GM21447 (cell line): ENCODE measurements at regions not wholly inside any gene's neighbourhood (a gene's known extent, or its start where the extent isn't known, plus 50 kb on each side); places are given as distances from the start of the nearest gene placed in this dataset.
A peak's percentile ranks its signal among the peaks of the same experiment; 100 is the strongest.

ENCODE experiments used
- ATAC-seq: cut with Tn5 transposase; IDR thresholded peaks from one replicate; pipeline ENCODE4 v1.9.1; 2021; ENCODE audit not compliant: unreplicated experiment

DNA sequence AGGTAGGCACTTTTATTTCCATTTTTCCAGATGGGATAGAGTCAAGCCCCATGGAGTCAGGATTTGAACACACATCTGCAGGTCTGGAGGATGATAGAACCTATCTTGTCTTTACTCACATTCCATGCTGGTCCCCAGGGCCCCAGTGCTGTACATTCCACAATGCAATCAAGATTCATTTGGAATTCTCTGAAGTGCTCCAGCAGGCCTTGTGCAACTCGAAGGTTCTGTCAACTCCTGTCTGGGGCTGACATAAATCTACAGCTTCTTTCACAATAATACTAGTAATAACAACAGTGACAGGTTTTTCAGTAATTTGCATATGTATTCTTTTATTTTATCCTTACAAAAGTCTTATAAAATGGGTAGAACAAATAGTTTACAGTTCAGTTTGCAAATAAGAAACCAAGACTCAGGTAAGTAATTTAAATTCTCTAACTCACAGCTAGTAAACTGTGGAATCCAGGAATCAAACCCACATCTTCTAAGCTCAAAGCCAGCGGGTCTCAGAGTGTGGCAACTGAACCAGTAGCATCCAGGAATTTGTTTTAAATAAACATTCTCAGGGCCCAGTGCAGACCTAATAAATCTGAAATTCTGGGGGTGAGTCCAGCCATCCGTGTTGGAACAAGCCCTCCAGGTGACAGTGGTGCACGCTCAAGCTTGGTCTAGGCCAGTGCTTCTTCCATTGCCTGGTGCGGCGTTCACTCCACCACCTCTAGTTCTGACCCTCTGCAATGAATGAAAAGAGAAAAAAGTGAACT, 137.0 kb upstream of the TNFAIP3 start:
- no peak for ATAC-seq

DNA sequence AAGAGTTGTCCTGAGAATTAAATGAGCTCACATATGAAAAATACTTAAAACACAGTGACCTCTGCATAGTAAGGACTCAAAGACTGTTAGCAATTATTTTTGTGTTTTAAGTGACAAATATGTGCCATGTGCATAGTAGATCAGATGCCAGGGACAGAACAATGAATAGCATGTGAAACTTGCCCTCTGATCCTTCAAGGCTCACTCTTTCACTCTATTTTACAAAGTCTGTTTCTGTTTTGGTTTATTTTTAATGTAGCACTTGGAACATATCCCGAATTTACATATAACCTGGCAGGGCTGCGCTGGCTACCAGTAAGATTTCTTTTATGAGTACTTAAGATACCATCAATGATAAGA, 135.5 kb upstream of the TNFAIP3 start:
- ATAC-seq: no peak

DNA sequence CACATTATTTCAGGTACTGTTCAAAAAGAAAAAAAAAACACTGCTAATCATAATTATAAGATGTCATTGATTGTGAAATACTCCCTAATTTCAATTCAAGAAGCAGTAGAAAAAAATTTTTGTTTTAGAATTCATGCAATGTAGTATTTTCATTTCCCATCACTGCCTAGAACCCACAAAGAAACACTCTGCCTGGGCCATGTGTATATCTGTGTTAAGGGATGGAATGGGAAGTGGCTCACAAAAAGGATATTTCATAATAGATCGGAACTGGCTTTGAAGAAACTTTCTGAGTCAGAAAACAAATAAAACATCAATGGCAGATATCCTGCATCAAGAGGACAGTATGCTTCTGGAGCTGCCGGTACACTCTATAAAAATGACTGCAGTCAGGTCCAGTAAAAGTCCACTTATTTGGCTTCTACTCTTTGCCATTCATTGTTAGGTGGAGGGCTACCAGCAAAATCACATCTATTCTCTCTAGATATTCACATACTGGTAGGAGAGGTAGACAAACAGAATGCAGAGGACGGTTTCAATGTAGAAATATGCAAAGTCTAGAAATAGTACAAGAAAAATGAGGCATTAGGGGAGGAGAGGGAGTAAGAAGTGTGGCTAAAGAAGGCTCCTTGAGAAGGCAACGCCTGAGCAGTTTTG, 135.0 kb upstream of the TNFAIP3 start:
- no peak for ATAC-seq

DNA sequence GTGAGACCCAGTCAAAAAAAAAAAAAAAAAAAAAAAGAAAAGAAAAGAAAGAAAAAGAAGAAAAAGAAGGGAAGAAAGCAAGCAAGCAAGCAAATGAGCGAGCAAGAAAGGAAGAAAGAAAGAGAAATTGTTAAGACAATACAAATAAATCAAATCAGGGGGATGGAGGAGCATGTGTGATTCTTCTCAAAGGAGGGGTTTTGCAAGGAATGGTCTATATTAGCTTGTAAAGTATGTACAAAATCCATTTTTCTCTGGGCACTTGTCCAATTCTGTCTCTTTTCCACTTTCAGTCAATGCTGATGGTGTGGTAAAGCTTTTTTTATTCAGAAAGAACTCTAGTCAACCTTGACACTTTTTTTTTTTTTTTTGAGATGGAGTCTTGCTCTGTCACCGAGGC, 133.7 kb upstream of the TNFAIP3 start:
- no peak for ATAC-seq

DNA sequence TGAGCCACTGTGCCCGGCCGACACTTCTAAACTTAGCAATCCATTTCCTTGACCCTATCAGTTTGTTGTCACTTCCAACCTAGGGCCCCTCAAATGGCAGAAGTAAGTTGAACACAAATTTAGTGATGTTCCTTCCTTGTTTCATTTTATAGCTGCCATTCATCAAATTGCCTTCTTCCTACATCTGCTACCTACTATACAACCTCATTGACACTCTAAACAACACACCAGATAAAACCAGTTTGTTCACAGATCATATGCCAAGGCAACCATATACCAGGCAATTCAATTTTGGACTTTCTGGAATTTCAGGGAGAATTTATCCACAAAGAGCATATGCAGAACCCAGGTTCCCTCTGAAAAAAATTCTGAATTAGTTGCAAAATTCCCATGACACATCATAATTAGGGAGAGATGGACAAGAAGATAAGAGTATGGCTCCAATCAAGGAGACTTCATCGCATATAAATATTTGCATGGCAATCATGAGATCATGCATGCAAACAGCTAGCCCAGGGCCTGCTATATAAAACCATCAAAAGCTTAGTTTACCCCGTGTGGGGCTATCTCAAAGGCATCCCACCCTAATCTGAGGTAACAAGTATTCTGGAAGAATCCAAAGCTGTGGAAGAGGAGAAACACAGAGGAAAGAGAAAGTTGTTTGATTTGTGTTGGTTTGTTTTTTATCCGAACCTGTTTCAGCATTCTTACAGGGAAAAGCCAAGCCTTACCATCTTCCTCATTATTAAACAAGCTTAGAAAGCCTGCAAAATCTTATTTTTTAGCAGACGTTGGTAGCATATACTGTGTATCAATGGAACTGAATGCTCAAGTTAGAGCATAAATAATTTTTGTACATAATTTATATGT, 132.8 kb upstream of the TNFAIP3 start:
- no peak for ATAC-seq

DNA sequence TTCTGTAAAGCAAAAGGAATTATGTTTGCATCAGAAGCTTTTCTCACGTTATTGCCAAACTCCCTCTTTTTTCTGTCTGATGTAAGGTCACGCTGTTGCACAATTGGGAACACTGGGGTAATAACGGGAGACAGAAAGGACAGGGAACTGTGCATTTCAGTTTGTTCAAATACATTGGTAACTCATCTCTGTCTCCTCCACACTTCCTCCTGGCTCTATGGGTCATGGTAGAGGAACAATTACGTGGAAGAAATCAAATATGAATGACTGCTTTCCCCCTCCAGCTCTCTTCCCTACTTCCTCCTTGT, 132.2 kb upstream of the TNFAIP3 start:
- no peak for ATAC-seq

DNA sequence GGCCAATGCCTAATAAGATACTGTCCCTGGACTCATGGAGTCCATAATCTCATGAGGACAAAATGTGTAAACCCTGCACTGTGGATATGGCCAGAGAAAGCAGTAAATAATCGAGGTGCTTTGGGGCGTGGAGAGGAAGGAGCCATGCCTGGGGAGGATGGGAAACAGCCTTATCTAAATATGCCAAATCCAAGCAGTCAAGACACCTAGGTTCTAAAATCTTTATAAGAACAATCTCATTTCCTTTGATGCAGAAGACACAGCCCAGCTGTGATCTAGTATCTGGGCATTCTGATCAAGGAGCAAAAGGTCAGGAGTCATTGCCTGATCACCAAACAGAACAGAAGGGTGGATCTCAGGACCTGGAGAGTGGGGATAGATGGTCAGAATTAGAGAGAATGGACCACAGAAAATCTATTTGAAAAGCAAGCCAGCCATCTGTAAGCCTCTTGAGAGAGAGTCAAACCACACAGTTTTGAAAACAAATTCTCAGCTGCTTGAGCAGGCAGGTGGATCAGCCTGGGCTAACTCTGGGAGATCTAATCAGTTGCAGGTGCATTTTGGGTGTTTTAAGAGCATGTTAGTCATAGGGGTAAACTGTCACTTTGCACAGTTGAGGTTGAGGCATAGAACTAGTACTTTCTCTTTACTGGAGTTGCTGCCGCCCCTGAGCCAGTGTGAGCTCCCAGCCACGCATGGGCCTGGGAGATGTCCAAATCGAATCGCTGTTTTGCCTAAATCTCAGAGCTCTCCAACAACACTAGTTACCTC, 130.8 kb upstream of the TNFAIP3 start:
- peak; percentile 86 for ATAC-seq

DNA sequence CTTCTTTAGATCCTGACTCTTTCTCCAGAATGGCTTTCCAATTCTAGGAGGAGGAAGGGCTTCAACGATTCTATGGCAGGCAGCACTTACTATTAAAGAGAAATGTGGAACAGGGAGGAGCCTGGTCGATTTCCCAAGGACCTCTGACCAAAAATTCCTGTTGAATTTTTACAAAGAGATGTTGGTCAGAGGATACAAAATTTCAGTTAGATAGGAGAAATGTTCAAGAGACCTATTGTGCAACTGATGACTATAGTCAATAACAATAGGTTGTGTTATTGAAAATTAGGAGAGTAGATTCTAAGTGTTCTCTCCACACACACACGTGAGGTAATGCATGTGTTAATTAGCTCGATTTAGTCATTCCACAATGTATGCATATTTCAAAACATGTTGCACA, 130.1 kb upstream of the TNFAIP3 start:
- ATAC-seq: no peak

DNA sequence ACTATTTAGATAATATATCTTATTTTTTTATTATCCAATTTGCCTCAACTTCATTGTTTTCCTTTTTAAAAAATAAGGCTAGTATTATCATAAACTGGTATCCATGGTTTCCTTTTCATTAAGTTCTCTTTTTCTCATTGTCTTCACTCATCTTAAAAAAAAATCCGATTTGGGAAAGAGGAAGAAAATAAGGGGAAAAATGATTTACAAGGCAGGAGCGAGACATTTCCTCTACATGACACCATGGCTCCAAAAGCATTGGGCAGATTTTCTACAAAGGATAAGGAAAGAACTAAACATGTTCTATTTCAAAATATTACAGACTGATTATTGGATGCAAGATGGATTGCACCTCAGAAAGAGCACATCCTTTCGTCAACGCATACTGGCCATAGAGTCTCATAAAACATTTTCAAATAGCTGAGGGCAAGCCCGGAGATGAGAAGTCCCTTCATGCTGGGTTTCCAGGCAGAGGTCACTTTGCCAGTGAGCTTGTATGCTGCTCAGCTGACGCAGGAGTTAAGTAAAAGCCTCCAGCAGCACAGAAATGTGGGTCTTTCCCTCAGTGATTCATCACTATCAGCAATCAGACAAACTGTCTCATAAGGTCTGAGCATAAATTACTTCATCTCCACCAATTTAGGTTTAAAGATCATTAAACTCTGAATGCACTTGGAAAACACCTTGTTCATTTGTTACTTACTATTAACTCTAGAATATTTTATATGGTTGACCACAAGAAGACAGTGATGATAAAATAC, 129.0 kb upstream of the TNFAIP3 start:
- no peak for ATAC-seq

DNA sequence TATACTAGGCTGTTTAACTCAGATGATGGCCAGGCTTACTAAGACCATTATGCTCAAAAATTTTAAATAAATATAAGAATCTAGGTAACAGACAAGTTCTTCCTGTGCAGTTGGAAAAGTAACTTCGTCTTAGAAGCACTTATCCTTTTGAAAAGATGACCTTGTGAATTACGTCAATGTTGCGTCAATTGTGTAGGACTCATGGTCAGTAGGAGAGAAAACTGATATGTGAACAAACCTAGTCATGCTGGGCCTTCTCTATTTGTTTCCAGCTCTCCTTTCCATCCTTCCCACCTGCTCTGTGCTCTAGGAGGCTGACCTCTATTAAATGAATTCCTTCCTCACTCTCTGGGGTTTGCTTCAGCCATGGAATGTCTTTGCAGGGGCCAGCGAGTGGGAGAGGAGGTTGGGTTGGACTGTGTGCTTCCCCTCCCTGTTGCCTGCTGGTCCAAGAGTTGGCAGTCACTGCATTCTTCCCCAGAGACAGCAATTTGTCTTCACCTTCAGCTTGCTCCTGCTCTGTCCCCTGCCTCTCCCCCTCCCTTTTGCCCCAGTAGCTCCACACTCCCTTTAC, 128.0 kb upstream of the TNFAIP3 start:
- ATAC-seq: no peak

DNA sequence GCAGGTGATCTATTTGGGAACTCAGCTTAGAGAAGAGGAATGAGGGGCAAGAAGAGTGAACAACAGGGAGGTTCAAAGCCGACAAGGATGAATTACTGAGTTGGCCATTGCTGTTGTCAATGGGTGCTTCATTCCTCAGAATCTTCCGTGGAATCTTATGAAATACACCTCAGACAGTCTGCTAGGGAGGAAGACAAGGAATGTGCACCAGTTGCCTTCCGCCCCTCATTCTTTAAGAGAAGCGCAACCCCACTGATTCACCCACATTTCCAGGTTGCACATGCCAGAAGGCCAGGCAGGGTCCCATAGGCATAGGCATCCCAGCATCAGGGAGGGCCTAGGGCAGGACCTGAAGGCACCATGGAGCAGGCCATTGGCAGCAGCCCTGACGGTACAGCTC, 127.5 kb upstream of the TNFAIP3 start:
- ATAC-seq: no peak

DNA sequence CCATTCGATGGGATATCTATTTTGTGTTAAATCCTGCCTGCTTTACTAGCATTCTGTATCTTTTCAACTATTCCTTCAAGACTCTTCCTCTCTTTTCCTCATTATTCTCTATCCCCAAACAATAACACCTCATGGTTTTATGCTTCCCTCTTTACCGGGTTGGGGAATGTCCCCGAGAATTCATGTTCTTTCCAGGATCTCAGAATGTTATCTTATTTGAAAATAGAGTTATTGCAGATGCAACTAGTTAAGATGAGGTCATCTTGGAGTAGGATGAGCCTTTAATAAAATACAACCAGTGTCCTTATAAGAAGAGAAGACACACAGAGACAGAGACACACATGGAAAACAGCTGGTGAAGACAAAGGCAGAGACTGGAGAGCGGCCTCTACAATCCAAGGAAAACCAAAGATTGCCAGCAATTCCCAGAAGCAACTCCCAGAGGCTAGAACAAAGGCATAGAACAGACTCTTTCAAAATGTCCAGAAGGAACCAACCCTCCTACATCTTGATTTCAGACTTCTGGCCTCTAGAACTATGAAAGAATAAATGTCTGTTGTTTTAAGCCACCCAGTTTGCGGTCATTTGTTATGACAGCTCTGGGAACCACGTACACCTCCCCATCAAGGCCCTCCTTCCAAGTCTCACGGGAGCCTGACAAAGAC, 126.8 kb upstream of the TNFAIP3 start:
- no peak for ATAC-seq

DNA sequence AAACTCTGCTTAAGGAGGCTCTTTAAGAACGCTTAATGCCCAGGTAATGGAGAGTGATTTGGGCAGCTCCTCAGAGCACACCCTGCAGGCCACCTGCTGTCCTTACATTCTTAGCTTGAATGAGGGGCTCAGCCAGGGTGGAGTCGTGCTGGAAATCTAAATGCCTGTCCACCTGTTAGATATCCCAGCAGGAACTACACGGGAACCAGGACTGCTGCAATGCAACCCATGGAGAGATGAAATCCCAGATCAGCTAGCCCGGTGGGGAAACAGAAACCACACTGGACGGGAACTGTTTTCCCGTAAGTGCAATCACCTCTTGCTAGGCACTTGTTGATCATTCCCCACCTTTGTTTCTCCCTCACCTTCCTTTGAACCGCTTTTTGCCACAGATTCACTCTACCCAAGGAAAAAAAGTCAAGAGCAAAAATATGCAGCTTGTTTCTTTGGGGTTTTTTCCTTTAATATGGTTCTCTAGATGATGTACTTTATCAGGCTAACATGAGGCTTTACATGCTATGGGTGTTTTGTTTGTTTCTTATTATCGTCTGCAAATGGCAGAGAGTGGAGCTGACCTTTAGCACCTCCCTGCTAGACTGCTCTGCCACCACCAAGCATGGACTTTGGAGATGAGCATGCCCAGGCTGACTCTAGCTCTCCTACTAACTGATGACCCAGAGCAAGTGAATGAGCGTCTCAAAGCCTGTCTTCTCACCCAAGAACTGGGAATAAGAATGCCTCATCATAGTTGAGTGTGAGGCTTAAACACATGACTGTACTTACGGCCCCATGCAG, 125.9 kb upstream of the TNFAIP3 start:
- no peak for ATAC-seq

DNA sequence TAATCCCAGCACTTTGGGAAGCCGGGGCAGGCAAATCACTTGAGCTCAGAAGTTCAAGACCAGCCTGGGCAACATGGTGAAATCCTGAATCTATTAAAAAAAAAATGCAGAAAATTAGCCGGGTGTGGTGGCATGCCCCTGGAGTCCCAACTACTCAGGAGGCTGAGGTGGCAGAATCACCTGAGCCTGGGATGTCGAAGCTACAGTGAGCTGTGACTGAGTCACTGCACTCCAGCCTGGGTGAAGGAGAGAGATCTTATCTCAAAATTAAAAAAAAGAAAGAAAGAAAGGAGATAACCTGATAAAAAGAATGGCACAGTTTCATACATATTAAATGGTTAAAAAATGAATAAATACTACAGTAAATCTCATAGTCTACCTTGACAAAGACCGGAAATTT, 123.6 kb upstream of the TNFAIP3 start:
- no peak for ATAC-seq

DNA sequence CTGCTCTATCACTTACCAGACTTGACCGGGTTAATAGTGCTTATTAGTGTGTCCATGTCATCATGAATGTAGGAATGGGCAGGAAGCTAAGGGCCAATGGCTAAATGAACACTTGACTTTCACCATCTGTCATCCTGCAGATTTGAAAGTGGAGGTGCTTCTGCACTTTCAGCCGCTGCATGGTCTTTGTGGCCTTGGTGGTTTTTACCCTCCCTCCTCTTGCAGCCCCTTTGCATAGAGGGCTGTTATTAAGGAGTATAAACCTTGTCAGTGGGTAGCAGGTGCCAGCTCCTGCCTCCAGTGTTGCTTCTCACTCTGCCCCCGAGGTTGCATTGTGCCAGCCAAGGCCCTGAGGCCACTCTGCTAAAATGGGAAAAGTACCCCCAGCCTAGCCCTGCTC, 122.2 kb upstream of the TNFAIP3 start:
- peak; percentile 79 for ATAC-seq

DNA sequence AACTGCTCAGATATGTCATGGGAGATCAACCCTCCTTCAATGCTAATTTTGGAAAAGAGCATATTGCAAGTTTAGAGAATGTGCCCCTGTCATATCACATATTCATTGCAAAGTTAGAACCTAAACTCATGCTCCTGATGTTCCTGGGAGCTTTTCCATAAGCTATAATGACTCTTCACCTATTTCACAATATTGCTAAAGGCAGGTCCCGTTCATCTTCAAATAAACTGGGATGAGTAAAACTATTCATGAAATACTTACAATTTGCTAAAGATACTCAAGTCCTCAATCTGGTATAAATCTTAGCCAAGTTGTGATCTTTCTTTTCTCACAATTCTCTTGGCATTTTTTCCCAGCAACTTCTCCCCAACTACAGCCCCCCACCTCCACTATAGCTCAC, 121.7 kb upstream of the TNFAIP3 start:
- no peak for ATAC-seq

DNA sequence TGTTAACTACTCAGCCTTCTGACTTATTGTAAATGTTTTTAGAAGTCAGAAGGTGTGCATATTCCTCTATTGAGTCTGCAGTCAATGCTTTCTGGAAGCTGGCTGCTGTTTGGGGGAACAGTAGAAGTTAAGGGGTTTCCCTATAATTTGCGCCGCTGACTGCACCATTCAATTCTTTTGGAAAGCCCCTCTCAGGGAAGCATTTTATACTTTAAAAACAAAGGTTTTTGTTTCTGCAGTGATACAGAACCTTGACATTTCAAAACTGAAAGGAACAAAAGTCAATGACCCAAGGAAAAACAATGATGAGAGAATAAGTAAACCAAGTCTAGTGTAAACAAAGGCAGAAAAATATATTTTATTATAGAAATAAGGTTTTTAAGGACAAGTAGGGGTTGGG, 120.8 kb upstream of the TNFAIP3 start:
- ATAC-seq: no peak

DNA sequence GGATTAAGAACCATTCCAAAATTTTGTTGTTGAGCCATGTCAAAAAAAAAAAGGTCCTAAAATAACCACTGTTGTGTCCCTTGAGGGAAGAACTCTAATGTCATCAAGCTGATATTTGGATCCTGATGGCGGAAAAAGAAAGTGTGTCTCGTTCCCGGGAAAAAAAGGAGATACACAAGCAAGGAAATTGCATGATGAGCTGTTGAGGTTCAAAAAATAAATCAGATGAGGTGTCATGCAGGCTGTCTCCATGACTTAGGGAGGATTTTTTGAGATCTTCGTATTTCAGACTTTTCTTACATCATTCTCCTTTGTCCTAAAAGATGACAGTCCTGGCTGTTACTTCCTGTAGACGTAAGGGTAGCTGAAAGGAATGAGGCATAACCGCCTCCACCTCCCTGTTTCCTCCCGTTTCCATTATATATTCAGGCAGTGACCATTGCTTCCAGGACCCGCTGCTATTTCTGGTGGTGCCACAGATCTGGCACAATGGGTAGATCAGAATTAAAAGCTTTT, 117.3 kb upstream of the TNFAIP3 start:
- no peak for ATAC-seq

DNA sequence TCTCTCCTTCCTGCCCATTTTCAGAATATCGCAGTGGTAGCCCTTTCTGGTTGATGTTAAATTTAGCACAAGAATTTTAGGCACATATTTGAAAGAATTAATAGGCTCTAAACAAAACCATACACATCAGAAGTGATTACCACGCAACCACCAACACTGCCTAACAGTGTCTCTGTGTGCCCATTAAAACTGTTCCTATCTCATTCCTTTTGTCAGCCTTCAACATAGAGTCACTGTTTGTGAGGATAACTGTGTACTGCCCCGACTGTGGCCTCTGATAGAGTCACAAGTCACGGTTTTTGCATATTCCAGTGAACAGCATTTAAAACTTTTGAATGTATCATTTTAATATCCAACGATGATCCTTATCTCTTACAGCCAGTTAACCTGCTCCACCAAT, 116.8 kb upstream of the TNFAIP3 start:
- ATAC-seq: no peak
